GM19351 (cell line): ENCODE measurements at regions not wholly inside any gene's neighbourhood (a gene's known extent, or its start where the extent isn't known, plus 50 kb on each side); places are given as distances from the start of the nearest gene placed in this dataset.

Experiments
- ATAC-seq: cut with Tn5 transposase; IDR thresholded peaks from one replicate; pipeline ENCODE4 v1.9.1; 2021; ENCODE audit warnings: mild to moderate bottlenecking, moderate library complexity; ENCODE audit not compliant: unreplicated experiment

DNA sequence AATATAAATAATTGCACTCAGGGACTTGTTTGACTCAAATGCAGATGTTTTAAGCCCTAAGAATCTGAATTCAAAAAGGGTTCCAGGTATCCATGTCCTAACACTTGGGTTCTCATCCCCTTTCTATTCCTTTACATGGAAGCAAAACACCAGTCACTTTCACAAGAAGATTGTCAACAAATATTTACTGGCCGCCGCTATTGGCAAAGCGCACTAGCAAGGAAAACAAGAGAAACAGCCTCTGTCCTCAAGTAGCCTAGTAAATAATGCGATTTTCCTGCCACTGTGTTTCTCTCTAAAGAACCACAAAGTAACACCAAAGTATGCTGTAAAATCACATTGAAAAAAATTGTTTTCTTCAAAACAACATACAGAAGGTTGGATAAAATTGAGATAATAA is 66.7 kb upstream of the EZH2 start:
- ATAC-seq = no peak

DNA sequence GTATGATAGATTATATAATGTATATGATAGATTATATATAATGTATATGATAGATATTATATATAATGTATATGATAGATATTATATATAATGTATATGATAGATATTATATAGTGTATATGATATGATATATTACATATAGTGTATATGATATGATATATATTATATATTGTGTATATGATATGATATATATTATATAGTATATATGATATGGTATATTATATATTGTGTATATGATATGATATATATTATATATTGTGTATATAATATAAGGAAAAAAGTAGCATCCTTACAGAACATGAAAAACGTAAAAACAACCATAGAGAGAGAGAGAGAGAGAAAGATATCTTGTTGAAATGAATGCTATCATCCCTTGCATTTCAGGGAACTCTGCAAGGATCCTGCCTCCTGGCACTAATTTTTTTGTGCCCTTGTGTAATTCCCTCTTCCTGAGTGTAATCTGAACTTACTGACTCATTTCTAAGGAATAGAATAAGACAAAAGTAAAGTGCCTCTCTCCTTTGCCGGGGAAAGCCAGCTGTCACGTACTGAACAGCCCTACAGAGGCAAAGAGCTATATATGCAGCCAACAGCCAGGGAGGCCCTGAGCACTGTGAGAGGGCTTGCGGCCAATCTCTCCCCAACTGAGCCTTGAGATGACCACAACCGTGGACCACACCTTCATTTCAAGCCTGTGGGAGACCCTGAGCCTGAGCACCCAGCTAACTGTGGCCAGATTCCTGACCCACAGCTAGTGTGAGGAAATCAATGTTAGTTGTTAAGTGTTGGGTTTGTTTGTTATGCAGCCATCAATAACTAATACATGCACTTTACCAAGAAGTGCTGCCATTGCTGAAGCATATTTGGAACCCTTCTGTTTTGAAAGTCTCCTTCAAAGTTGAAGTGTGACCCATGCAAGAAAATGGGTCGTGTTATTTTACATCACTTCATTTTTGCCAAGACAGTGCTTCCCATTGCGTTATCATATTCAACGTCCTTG is 61.1 kb upstream of the EZH2 start:
- no peak for ATAC-seq

DNA sequence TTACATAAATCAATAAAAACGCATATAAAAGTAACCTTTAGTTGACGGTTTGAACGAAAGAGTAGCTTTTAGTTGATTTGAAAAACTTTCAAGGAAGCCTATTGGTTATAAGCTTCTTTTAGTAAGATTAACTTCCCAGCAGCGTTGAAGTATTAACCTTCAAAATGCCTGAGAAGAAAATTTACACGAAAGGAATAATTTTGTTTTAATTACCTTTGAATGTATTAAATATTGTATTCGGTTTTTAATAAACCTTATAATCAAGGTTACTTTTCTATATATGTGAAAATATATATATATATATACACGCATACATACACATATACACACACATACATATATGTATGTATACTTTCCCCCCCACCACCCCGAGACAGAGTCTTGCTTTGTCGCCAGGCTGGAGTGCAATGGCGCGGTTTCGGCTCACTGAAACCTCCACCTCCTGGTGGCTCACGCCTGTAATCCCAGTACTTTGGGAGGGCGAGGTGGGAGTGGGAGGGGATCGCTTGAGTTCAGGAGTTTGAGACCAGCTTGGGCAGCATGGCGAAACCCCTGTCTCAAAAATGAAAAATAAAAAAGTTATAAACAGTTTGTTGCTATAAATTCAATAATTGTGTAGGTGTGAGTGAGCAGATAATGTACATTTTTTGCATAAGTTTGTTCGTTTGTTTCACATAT is 57.6 kb upstream of the EZH2 start:
- ATAC-seq = peak; percentile 46

DNA sequence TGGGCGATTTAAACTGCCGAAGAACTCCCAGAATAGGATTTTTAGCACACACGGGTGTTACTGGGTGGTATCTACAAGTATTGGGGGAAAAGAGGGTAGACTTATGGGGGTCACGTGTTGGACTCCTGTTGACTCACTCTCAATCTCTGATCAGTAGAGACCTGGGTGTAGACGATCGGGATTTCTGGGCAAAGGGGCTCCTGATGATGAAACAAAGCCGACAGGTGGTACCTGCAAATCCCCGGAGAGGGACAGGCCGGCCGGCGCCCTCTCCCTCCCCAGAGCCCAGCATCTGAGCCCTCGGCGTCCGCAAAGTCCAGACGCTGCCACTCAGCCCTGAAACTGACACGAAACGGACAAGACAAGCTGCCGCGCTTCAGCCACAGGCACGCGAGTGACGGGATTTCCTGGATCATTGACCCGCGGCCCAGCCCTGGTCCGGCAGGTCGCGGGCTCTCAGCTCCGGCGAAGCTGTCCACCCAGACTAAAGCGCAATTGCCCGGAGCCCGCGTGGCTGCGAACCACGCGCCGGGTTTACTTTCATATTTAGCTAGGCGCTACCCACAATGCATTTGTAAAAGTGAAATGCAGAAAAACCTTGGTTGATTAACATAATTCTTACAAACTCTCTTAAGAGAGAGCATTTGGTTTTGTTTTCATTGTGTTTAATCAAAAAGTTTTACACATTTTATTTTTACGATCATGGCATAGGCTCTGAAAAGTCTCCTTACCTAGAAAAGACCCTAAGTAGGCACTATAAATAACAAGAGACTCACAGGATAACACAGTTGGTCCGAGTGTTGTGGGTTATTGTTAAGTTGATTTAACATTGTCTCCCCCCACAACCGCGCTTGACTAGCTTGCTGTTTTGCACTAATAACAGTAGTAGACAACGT is 56.9 kb upstream of the EZH2 start:
- ATAC-seq = peak; percentile 62

DNA sequence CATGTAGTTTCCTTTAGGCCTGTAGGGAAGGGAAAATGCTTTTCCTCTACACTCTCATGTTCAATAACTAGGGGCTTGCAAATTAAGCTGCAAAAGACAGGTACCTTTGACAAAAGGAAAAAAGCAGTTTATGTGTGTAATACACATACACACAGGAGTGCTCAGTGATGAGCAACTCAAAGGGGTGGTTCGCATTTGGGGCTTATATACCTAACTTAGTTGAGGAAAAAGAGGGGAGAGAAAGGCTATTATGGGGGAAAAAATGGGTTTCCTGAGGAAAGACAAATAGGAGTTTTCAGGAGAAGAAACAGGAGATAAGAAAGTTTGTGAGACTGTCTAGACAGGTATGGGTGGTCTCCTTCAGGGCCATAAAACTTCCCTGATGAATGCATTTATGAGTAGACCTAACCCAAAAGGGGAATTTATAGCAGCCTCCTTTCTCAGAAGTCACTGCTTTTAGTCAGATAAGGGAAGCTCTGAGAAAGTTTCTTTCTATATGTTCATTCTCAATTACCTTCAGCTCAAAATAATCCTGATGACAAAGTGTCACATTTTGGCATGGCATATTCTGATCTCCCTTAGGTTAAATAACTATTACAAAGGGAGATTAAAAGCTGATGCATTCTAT is 55.2 kb upstream of the EZH2 start:
- ATAC-seq = no peak

DNA sequence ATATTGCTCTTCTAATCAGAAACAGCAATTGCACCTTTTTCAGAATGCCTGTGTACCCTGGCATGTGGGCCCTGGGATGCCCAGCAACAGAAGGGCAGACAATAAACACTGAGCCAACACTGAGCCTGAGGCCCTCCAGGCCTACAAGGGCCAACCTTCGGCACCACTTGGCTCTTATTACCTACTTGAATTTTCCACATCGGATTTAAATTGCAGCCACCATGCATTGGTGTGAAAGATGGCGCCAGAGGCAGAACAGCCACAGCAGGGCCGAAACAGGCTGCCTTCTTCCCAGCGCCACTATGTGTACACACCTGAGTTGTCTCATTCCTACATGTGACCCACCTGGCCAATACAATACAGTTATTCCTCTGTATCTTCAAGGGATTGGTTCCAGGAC is 51.4 kb upstream of the EZH2 start:
- no peak for ATAC-seq
